AG09319 (cell line): ENCODE measurements at regions not wholly inside any gene's neighbourhood (a gene's known extent, or its start where the extent isn't known, plus 50 kb on each side); places are given as distances from the start of the nearest gene placed in this dataset.
"Not testable (repeated sequence)": the region's sequence is repeated elsewhere in the genome, so short reads cannot be mapped to it uniquely, and the experiment has no call there.

Source experiments
- DNase-seq: peaks from one replicate; pipeline ENCODE4 v3.0.0-alpha.2; 2010; ENCODE audit warnings: low read depth; ENCODE audit errors: extremely low read depth
- TF ChIP-seq, protein P1 (sequence below): IDR thresholded peaks from 2 replicates; pipeline ENCODE4 v1.5.1; 2011; ENCODE audit warnings: low read depth, mild to moderate bottlenecking, inconsistent platforms, low read length, moderate library complexity

DNA sequence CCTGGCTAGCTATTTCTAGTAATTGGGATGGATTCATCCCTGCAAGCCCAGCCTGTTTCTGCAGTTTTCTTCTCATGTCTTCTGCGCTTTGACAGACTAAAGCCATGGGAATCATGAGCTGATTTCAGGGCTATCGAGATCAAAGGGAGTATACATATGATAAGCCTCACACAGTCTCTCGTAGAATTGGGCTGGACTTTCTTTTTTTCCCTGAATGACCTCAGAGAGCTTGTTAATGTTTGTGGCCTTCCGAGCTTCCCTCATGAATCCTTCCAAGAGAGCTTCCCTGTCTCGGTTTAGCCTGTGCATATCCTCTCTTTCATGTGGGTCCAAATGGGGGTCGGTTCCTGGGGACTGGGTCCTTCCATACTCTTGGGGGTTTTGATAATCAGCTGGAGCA, 130.3 kb downstream of the ADRA2C start:
- no peak for DNase-seq
- TF ChIP-seq, protein P1, sequence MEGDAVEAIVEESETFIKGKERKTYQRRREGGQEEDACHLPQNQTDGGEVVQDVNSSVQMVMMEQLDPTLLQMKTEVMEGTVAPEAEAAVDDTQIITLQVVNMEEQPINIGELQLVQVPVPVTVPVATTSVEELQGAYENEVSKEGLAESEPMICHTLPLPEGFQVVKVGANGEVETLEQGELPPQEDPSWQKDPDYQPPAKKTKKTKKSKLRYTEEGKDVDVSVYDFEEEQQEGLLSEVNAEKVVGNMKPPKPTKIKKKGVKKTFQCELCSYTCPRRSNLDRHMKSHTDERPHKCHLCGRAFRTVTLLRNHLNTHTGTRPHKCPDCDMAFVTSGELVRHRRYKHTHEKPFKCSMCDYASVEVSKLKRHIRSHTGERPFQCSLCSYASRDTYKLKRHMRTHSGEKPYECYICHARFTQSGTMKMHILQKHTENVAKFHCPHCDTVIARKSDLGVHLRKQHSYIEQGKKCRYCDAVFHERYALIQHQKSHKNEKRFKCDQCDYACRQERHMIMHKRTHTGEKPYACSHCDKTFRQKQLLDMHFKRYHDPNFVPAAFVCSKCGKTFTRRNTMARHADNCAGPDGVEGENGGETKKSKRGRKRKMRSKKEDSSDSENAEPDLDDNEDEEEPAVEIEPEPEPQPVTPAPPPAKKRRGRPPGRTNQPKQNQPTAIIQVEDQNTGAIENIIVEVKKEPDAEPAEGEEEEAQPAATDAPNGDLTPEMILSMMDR, result no peak

DNA sequence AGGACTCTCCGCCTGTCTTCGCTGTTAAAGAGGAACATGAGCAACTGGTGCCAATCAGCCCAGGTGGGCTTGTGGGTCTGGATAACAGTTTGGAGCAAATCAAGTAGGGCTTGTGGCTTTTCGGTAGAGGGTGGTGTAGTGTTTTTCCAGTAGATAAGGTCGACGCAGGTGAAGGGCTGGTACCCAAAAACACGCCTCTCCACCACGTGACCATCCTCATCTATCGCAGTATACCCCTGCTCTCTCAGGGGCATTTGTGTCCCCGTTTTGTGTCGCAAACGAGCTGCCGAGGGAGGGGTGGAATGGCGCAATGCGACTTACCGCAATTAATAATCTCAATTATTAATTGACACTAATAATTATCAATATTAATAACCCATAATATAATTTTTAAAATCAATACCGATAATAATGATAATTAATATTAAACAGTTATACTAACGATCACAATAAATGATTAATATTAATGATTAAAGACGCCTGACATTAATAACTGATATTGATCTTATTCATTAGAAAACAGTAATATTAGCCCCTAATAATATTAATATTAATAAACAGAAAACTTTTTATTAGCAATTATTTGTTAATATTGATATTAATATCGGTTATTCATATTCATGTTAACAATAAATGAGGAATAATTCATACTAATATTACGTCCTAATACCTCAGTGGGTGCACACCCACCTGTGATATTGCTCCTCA, 130.8 kb downstream of the ADRA2C start:
- not testable (repeated sequence) for DNase-seq

DNA sequence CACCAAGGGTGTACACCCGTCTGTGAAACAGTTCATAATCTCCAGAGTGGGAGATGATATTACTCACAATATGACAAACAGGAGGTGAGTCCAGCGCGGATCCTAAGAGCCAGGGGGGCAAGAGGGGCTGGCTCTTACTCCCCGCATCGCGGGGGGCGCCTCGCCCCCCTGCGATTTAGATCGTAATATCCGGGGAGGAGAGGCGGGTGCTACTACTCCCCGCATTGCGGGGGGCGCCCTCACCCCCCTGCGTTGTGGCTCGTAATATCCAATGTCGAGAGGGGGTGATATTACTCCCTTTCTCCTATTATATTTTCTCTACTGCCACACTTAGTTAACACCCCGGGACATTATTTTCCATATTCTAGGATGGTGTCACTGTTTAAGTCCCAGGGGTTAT, 131.9 kb downstream of the ADRA2C start:
- no peak for DNase-seq
- TF ChIP-seq, protein P1, result no peak

DNA sequence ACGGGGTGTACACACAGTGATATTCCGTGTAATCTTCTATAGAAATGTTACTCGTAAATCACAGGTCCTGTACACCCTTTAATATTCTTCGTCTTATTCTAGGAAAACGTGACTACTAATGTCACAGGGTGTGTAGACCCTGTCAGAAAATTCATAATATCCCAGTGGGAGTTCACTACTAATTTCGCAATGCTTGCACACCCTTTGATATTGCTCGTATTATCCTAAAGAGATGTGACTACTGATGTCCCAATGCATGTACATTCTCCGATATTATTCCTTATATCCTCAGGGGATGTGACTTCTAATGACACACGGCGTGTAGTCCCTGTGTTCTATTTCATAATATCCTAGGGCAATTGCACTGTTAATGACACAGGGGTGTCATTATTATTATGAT, 132.7 kb downstream of the ADRA2C start:
- not testable (repeated sequence) for DNase-seq

DNA sequence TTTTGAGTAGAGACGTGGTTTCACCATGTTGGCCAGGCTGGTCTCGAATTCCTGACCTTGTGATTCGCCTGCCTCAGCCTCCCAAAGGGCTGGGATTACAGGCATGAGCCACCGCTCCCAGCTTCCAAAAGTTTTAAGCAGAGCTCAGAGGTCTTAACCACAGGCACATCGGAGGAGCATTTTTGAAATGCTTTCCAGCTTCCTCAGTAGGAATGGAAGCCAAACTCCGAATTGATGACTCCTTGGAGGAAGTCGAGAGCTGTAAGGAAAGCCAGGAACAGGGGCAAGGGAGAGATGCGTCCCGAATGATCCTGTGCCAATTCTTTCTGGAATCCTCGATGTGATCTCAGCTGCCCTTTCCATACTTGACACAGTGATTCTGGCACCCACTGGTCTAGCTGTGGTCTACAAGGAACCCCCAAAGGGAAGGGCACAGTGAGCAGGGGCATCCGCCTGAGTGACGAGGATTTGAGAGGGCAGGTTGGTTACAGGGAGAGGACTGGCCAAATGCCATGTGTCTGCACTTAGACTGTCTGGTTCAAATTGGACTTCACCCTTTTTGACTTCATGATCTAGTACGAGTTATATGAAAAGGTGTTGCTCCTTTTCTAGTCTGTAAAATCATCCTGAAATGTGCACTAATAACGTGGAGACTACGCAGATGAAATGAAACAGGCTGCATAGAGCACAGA, 138.2 kb downstream of the ADRA2C start:
- DNase-seq, result not testable (repeated sequence)

DNA sequence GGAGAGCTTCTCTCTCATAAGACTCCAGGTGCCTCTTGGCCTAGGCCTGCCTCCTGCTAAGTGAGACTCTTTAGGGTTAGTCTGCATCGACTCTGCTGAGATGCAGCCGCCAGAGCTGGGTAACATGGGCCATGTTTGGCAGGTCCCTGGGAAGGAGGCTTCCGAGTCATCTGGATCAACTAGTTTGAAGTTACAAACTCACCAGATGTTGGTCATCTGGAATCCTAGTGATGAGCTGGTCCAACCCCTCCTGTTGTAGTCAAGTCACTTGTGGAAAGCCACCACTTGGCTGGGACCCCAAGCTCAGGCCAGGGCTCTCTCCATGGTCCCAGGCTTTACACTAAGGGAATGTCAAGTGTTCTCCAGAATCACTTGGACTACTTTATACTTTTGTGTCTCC, 143.4 kb downstream of the ADRA2C start:
- not testable (repeated sequence) for DNase-seq

DNA sequence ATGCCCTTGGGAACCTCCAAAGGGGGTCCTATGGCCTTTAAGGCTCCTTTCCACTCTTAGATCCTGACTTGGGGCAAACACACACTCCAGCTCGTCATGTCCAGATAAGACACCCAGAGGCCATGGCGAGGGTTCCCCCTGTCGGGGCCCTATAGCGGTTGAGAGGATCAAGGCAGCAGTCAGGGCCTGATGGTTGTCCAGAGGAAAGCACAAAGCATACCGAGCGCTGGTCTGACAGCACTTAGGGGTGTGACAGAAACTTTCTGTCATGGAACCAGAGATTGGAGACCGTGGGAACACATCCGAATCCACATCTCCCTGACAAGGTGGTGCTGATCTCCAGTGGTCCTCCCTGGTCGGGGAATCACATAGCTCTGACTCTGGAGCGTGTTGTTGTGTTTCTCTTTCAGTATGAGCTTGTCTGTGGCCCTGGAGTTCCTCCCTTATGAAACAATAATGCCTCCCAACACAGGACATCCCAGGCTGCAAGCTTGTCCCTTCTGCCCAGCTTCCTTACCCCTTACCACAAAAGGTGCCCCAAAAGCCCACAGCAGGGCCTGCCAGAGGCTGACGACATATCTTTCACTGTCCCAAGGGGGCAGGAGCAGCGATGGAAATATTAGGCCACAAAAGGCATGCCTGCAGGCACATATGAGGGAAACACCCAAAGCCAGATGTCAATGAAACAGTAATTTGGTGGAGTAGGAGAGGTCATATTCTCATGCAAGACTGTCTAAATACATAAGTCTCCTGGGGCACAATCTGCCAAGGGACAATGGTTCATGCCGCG, 144.2 kb downstream of the ADRA2C start:
- not testable (repeated sequence) for DNase-seq

DNA sequence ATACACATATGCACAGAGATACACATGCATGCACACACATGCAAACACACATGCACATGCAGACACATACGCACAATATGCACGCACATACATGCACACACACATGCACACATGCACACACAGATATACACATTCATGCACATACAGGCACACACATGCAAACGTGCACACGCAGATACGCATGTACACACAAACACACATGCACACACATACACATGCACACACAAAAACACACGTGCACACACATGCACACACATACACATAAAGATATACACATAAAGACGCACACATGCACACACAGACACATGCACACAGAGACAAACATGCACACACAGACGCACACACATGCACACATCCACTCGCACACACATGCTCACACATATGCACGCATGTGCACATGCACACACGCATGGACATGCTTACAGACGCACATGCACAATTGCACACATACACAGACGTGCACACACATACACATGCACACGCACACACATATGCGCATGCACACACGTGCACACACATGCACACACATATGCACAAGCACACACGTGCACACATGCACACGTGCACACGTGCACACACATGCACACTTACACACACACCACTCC, 145.2 kb downstream of the ADRA2C start:
- DNase-seq, result no peak
- TF ChIP-seq, protein P1, result no peak

DNA sequence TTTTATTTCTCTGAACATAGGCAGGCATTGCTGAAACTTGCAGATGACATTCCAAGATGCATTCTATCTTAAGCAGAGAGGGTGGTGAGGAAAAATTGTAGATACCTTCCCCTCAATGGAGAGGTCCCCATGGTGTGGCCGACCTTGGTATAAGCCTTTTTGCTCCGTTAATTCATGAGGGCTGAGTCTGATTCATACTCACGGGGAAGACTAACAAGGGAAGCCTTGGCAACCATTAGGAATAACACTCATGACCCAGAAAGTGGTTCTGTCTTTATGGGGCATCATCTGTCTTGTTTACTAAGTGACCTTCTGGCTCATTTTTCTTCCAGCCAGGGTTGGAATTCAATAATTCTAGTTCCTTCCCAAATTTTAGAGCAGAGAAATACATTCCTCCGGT, 148.3 kb downstream of the ADRA2C start:
- DNase-seq, result not testable (repeated sequence)

DNA sequence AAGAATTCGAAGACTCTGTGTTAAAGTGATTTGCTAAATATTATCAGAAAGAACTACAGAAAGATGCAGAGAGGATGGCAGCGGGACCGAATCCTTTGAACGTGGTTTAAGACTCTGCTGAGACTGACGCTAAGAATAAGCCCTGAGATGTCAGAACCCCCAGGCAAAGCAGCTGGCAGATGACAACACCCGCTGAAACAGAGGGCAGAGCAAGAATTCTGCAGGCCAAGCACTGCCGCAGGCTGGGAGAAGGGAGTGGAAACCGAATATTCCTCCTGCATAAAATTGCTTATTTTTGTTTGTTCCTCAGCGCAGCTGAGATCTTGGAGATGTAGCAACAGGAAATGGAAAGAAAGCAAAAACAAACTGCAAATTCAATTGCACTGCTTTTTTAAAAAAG, 153.3 kb downstream of the ADRA2C start:
- not testable (repeated sequence) for DNase-seq

DNA sequence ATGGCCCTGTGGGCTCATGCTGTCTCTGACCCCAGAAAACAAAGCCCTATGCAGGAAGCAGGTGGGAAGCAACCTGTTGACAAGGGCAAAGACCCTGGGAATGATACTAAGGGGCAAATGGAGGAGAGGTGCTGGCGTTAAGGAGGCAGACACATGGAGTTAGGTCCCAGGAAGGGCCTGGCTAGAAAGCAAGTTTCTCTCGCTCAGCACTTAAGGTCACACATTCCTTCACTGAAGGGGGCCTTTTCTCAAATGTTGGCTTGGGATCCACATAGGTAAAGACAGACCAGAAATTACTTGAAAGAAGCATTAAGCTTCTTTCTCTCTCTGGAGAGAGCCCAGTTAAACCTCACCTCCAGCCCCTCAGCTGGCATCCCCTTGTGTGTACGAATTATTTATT, 155.7 kb downstream of the ADRA2C start:
- DNase-seq, result not testable (repeated sequence)

DNA sequence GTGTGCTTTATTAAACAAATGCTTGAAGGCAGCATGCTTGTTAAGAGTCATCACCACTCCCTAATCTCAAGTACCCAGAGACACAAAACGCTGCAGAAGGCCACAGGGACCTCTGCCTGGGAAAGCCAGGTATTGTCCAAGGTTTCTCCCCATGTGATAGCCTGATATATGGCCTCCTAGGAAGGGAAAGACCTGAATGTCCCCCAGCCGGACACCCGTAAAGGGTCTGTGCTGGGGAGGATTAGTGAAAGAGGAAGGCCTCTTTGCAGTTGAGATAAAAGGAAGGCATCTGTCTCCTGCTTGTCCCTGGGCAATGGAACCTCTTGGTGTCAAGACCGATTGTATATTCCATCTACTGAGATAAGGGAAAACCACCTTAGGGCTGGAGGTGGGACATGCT, 159.7 kb downstream of the ADRA2C start:
- not testable (repeated sequence) for DNase-seq

DNA sequence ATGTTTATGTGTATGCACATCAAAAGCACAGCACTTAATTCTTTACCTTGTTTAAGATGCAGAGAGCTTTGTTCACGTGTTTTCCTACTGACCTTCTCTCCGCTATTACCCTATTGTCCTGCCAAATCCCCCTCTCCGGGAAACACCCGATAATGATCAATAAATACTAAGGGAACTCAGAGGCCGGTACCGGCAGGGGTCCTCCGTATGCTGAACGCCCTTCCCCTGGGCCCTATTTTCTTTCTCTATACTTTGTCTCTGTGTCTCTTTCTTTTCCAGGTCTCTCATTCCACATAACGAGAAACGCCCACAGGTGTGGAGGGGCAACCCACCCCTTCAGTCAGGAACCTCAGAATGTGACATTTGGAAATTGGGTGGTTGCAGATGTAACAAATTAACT, 160.1 kb downstream of the ADRA2C start:
- DNase-seq, result not testable (repeated sequence)

DNA sequence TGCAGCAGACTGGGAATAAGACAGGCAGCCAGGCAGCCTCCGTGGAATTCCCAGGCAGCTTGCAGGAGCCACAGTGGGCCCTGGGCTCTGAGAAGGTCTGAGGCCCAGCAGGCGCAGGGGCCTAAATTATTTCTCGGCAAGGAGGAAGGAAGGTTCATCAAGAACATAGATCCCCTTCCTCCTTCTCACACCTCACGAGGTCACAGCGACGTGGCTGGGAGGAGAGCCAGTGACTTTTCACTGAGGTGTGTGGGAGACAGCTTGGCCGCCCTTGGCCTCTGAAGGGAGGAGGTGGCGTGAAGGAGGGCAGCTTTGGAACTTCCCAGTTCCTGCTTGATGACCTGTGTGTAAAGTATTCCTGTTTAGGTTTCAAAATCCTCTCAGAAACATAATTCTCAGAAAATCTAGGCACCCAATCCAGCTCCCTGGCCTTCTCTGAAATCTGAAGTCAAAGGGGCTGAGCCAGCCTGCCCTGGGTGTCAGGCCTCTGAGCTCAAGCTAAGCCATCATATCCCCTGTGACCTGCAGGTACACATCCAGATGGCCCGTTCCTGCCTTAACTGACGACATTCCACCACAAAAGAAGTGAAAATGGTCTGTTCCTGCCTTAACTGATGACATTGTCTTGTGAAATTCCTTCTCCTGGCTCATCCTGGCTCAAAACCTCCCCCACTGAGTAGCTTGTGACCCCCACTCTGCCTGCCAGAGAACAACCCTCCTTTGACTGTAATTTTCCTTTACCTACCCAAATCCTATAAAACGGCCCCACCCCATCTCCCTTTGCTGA, 161.0 kb downstream of the ADRA2C start:
- not testable (repeated sequence) for DNase-seq

DNA sequence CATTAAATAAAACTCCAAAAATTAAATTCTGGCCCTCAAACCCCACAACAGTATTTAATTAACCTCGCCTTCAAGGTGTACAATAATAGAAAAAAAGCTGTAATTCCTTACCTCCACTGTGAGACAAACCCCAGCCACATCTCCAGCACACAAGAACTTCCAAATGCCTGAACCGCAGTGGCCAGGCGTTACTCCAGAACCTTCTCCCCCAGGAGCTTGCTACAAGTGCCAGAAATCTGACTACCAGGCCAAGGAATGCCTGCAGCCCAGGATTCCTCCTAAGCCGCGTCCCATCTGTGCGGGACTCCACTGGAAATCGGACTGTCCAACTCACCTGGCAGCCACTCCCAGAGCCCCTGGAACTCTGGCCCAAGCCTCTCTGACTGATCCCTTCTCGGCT, 163.2 kb downstream of the ADRA2C start:
- DNase-seq, result not testable (repeated sequence)

DNA sequence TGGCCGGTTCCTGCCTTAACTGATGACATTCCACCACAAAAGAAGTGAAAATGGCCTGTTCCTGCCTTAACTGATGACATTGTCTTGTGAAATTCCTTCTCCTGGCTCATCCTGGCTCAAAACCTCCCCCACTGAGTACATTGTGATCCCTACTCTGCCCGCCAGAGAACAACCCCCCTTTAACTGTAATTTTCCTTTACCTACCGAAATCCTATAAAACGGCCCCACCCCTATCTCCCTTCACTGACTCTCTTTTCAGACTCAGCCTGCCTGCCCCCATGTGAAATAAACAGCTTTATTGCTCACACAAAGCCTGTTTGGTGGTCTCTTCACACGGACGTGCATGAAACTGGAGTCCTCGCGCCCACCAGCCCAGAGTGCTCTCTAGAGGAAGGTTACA, 166.5 kb downstream of the ADRA2C start:
- DNase-seq, result not testable (repeated sequence)
